ENCODE measurements at regions not wholly inside any gene's neighbourhood (a gene's known extent, or its start where the extent isn't known, plus 50 kb on each side); places are given as distances from the start of the nearest gene placed in this dataset.

DNA sequence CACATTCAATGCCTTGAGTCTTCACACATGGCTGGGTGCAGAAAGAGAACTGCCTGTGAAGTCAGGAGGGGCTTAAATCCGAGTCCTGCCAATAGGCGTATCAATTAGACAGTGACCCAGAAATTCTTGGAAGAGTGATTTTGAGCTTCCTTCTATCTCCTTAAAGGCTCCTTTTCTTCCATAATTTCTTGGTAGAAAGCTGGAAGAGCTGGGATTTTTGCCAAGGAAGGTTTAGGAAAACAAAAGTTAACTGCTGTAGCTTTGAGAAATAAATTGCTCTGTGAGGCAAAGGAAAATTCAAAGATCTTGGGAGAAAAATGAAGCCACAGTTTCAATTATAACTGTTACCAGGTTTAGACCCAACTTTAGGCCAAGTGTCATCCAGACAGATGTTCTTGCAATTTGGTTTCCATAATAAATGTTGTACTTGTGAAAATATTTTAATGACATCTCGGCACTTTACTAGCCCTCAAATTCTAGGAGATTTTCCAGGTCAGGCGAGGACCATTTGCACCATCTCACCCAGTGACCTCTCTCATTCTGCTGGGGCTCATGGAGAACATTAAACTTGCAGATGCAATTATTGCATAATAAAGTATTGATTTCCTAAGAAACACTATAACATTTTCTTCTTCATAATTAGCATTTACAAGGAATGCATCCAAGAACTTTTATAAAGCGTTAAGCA, 329.7 kb upstream of the MEIS1 start:
- TF ChIP-seq ZBTB7A (IDR thresholded peaks at IDR 0.05; ENCODE audit: low read depth) (no peak), TEAD4 (IDR thresholded peaks at IDR 0.05) (no peak), NFIC (IDR thresholded peaks at IDR 0.05) (no peak), FOXM1 (IDR thresholded peaks at IDR 0.05; ENCODE audit: borderline replicate concordance, low read depth) (no peak)
- TF ChIP-seq, protein P1, sequence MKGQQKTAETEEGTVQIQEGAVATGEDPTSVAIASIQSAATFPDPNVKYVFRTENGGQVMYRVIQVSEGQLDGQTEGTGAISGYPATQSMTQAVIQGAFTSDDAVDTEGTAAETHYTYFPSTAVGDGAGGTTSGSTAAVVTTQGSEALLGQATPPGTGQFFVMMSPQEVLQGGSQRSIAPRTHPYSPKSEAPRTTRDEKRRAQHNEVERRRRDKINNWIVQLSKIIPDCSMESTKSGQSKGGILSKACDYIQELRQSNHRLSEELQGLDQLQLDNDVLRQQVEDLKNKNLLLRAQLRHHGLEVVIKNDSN (IDR thresholded peaks at IDR 0.05), result no peak
- TF ChIP-seq, protein P2, sequence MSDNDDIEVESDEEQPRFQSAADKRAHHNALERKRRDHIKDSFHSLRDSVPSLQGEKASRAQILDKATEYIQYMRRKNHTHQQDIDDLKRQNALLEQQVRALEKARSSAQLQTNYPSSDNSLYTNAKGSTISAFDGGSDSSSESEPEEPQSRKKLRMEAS (IDR thresholded peaks at IDR 0.05), result no peak

DNA sequence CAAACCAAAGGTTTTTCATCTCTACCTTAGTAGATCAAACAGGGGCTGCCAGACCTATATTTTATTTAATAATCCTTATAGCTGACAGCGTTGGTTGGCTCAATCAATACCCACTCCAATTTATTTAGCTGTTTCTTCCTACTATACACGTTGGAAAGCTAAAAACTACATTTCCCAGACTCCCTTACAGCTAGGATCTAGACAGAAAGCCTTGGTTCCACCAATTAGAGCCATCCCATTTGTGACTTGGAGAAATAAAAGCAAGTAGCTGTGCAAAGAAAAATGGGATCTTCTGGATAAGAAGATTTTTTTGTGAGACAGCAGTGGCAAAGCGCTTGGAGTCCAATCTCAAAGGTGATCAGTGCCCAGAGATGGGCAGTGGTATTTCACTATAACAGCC, 331.3 kb upstream of the MEIS1 start:
- TF ChIP-seq FOXM1 (IDR thresholded peaks at IDR 0.05; ENCODE audit: borderline replicate concordance, low read depth), result no peak
- no peak for TF ChIP-seq TCF12 (IDR thresholded peaks at IDR 0.05; ENCODE audit: low read depth)
- TF ChIP-seq, protein P1 (IDR thresholded peaks at IDR 0.05), result no peak
- no peak for TF ChIP-seq CREB1 (IDR thresholded peaks at IDR 0.05; ENCODE audit: low read depth)
- TF ChIP-seq TAF1 (IDR thresholded peaks at IDR 0.05; ENCODE audit: low read depth), result no peak
- TF ChIP-seq CEBPB (IDR thresholded peaks at IDR 0.05), result no peak
- TF ChIP-seq TEAD4 (IDR thresholded peaks at IDR 0.05), result no peak
- TF ChIP-seq YY1 (IDR thresholded peaks at IDR 0.05; ENCODE audit: low read depth), result no peak
- TF ChIP-seq EGR1 (IDR thresholded peaks at IDR 0.05), result no peak

DNA sequence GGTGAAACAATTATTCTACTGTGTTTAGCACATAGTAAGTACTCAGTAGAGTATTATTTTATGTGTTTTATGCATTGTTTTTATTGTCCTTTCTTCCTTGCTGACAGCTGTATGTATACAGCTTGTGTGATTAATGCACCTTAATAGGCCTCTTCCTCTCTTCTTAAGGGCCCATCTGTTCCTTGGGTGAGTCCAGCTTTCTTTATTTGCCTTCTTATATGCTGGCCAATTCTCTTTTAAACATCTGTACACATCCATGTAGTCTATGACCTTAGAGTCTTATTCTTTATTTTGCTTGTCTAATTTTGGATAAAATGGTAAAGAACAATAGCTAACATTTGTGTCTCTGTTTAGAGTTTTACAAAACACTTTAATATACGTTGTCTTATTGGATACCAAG, 333.7 kb upstream of the MEIS1 start:
- TF ChIP-seq EGR1 (IDR thresholded peaks at IDR 0.05), result no peak
- TF ChIP-seq NFIC (IDR thresholded peaks at IDR 0.05), result no peak
- TF ChIP-seq CEBPB (IDR thresholded peaks at IDR 0.05), result no peak
- TF ChIP-seq FOXM1 (IDR thresholded peaks at IDR 0.05; ENCODE audit: borderline replicate concordance, low read depth), result no peak
- TF ChIP-seq, protein P3, sequence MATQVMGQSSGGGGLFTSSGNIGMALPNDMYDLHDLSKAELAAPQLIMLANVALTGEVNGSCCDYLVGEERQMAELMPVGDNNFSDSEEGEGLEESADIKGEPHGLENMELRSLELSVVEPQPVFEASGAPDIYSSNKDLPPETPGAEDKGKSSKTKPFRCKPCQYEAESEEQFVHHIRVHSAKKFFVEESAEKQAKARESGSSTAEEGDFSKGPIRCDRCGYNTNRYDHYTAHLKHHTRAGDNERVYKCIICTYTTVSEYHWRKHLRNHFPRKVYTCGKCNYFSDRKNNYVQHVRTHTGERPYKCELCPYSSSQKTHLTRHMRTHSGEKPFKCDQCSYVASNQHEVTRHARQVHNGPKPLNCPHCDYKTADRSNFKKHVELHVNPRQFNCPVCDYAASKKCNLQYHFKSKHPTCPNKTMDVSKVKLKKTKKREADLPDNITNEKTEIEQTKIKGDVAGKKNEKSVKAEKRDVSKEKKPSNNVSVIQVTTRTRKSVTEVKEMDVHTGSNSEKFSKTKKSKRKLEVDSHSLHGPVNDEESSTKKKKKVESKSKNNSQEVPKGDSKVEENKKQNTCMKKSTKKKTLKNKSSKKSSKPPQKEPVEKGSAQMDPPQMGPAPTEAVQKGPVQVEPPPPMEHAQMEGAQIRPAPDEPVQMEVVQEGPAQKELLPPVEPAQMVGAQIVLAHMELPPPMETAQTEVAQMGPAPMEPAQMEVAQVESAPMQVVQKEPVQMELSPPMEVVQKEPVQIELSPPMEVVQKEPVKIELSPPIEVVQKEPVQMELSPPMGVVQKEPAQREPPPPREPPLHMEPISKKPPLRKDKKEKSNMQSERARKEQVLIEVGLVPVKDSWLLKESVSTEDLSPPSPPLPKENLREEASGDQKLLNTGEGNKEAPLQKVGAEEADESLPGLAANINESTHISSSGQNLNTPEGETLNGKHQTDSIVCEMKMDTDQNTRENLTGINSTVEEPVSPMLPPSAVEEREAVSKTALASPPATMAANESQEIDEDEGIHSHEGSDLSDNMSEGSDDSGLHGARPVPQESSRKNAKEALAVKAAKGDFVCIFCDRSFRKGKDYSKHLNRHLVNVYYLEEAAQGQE (IDR thresholded peaks at IDR 0.05; ENCODE audit: low read depth), result no peak
- TF ChIP-seq TEAD4 (IDR thresholded peaks at IDR 0.05), result no peak
- no peak for TF ChIP-seq ZBTB7A (IDR thresholded peaks at IDR 0.05; ENCODE audit: low read depth)
- TF ChIP-seq, protein P2 (IDR thresholded peaks at IDR 0.05), result no peak
- TF ChIP-seq YY1 (IDR thresholded peaks at IDR 0.05; ENCODE audit: low read depth), result no peak
- TF ChIP-seq, protein P1 (IDR thresholded peaks at IDR 0.05), result no peak
- TF ChIP-seq TAF1 (IDR thresholded peaks at IDR 0.05; ENCODE audit: low read depth), result no peak

DNA sequence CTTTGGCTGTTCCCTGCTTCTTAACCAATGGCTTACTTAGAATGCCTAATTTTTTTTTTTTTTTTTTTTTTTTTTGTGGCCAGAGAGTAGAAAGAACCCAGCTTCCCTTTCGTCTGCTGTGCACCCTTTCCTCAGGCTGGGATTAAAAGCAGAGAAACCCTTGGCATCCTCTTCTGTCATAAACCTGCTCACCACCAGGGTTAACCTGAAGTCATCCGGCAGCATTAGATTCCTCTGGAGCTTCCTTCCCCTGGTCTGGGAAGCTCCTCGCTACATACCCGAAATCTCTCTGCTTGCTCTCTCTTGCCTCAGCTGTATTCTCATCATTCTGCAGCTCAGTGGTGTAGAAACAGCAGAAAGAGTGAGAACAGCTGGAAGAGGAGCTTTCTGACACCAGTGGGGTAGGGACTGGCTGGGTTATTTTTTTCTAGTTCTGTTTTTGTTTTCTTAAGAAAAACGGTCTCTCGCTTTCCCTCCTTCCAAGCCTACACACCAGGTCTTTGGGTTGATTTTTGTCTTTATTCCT, 339.0 kb upstream of the MEIS1 start:
- TF ChIP-seq, protein P3 (IDR thresholded peaks at IDR 0.05; ENCODE audit: low read depth), result no peak
- TF ChIP-seq ZBTB7A (IDR thresholded peaks at IDR 0.05; ENCODE audit: low read depth) (no peak), FOXM1 (IDR thresholded peaks at IDR 0.05; ENCODE audit: borderline replicate concordance, low read depth) (no peak), TAF1 (IDR thresholded peaks at IDR 0.05; ENCODE audit: low read depth) (no peak), NFIC (IDR thresholded peaks at IDR 0.05) (no peak), EGR1 (IDR thresholded peaks at IDR 0.05) (no peak), CEBPB (IDR thresholded peaks at IDR 0.05) (no peak), TCF12 (IDR thresholded peaks at IDR 0.05; ENCODE audit: low read depth) (no peak)

DNA sequence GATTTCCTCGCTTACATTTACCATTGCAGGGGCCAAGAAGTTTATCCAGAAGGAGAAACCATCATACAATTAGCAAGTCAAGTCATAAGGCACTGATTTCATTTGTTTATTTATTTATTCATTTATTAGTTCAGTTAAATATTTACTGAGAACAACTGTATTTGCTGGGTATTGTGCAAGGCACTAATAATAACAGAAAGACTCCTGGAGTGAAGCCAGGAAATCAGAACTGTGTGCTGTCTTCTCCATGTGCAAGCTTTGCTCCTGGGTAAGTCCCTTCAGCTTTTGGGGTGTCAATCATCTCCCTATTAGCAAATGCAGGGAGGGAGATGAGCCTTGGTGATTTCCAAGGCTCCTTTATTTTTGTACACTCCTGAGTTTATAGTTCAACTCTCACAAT, 341.6 kb upstream of the MEIS1 start:
- TF ChIP-seq ZBTB7A (IDR thresholded peaks at IDR 0.05; ENCODE audit: low read depth) (no peak), YY1 (IDR thresholded peaks at IDR 0.05; ENCODE audit: low read depth) (no peak), TEAD4 (IDR thresholded peaks at IDR 0.05) (no peak), CREB1 (IDR thresholded peaks at IDR 0.05; ENCODE audit: low read depth) (no peak), EGR1 (IDR thresholded peaks at IDR 0.05) (no peak)

DNA sequence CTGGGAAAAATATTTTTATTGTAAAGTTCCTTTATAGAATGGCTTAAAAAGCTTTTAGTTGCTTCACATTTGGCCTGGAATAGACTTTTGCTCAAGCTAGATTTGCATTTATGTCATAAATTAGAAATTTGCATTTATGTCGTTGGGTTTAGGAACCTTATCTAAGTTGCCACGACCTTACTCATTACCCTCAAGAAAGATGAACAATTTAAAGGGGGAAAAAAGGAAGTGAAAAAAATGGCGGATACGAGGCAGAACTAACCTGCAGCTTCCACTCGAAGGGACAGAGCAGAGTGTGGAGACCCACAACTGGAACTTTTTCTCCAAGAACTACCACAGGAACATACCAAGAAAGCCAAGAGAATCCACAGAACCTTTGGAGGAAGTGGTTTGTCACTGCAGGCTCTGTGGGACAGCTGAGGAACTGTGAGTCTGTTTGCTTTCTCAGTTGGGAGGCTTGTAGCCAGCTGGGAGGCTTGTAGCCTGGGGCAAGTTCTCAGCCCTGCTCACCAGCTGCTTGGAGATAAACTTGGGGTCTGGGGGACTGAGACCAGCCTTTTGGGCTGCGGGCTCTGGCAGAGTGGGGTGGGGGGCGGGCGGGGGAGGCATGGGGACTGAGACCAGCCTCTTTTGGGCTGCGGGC, 349.9 kb upstream of the MEIS1 start:
- TF ChIP-seq RAD21 (IDR thresholded peaks at IDR 0.05; ENCODE audit: low read depth) (no peak), YY1 (IDR thresholded peaks at IDR 0.05; ENCODE audit: low read depth) (no peak), EP300 (IDR thresholded peaks at IDR 0.05; ENCODE audit: borderline replicate concordance) (no peak), TAF1 (IDR thresholded peaks at IDR 0.05; ENCODE audit: low read depth) (no peak), ZBTB7A (IDR thresholded peaks at IDR 0.05; ENCODE audit: low read depth) (no peak), TEAD4 (IDR thresholded peaks at IDR 0.05) (no peak), CREB1 (IDR thresholded peaks at IDR 0.05; ENCODE audit: low read depth) (no peak), NFIC (IDR thresholded peaks at IDR 0.05) (no peak), EGR1 (IDR thresholded peaks at IDR 0.05) (no peak), FOXM1 (IDR thresholded peaks at IDR 0.05; ENCODE audit: borderline replicate concordance, low read depth) (no peak)
- TF ChIP-seq, protein P3 (IDR thresholded peaks at IDR 0.05; ENCODE audit: low read depth), result no peak
- TF ChIP-seq, protein P1 (IDR thresholded peaks at IDR 0.05), result no peak
